T-helper 17 cell (primary cell): ENCODE measurements at regions not wholly inside any gene's neighbourhood (a gene's known extent, or its start where the extent isn't known, plus 50 kb on each side); places are given as distances from the start of the nearest gene placed in this dataset.

Experiments
- ATAC-seq: fragments of 150-1000 bp; cut with Tn5 transposase; 2 replicates; pipeline ENCODE4 v1.10.0; 2021; ENCODE audit warnings: mild to moderate bottlenecking, moderate library complexity
- DNase-seq, 3 donors: peaks; one replicate each; pipeline versions ENCODE4 v3.0.0 to v3.0.0-alpha.2; 2020 to 2021
- H3K9me3 ChIP-seq: one replicate; pipeline ENCODE4 v1.7.0; 2013; ENCODE audit warnings: low read length, mild to moderate bottlenecking; ENCODE audit not compliant: control insufficient read depth, poor library complexity, severe bottlenecking
- H3K27ac Mint-ChIP-seq: one replicate; pipeline ENCODE4 v1.8.0; 2022; ENCODE audit warnings: mild to moderate bottlenecking, moderate library complexity, mixed read lengths
- H3K27me3 Mint-ChIP-seq: one replicate; pipeline ENCODE4 v1.8.0; 2022; ENCODE audit warnings: mixed read lengths
- H3K36me3 Mint-ChIP-seq: one replicate; pipeline ENCODE4 v1.8.0; 2022; ENCODE audit warnings: low read depth, mixed read lengths
- H3K4me1 Mint-ChIP-seq: one replicate; pipeline ENCODE4 v1.8.0; 2022; ENCODE audit warnings: mild to moderate bottlenecking, mixed read lengths
- H3K4me3 Mint-ChIP-seq: one replicate; pipeline ENCODE4 v1.8.0; 2022; ENCODE audit warnings: mild to moderate bottlenecking, moderate library complexity, mixed read lengths

- no peaks in the 10 kb centered on the region for H3K4me1 Mint-ChIP-seq
- no peak overlapping the region for H3K4me3 Mint-ChIP-seq
- H3K27ac Mint-ChIP-seq = no peak overlapping the region
- no peak for ATAC-seq
- H3K36me3 Mint-ChIP-seq = no peaks in the 10 kb centered on the region
- H3K27me3 Mint-ChIP-seq = no peaks in the 10 kb centered on the region
- peaks cover 2% of the 10 kb centered on the region for H3K9me3 ChIP-seq
- no peak for DNase-seq
Measured at GRCh38 chr12:39062266-39062996, 157.0 kb upstream of the CPNE8 start.

DNA sequence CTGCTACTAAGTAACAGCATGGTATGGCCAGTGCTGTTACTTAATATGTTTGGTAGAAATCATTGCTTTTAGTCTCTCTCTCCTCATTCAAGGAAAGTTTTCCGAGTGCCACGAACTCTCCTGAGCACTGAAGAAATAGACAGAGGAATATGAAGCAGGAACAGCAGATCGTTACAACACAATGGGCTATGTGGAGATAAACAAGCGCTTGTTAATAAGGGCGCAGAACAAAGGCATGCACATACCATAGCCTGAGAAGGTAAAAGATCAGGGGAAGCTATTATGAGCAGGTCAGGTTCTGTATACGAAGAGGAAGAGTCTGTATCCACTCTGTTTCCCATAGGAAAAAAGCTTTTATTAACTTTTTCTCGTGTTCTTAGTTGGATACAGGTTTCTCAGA is 156.2 kb upstream of the CPNE8 start:
- ATAC-seq (no peak), DNase-seq (no peak)
- H3K27me3 Mint-ChIP-seq = no peaks in the 10 kb centered on the region
- no peak overlapping the region for H3K27ac Mint-ChIP-seq
- no peaks in the 10 kb centered on the region for H3K36me3 Mint-ChIP-seq
- no peak overlapping the region for H3K4me3 Mint-ChIP-seq
- no peaks in the 10 kb centered on the region for H3K9me3 ChIP-seq
- no peaks in the 10 kb centered on the region for H3K4me1 Mint-ChIP-seq

DNA sequence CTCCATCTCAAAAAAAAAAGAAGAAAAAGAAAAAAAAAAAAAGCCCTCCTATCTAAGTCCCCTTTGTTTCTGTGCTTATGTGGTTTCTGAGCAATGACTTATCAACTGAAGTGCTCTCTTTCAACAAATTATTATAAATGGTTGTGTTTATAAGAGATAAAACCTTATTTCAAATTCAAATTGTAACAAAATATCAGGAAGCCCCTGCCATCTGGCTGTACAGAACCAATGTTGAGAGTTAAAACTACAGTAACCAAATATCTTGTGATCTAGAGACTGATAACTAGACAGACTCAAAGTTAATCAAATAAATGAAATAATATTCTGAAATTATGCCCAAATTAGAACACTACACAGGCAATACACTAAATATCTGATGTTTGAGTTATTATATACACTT is 143.0 kb upstream of the CPNE8 start:
- Mint-ChIP-seq H3K4me3 (no peak overlapping the region), H3K36me3 (peaks cover 2% of the 10 kb centered on the region), H3K27ac (no peak overlapping the region), H3K4me1 (no peaks in the 10 kb centered on the region), H3K27me3 (no peaks in the 10 kb centered on the region)
- ATAC-seq = no peak
- no peaks in the 10 kb centered on the region for H3K9me3 ChIP-seq
- DNase-seq = no peak

- DNase-seq (no peak), ATAC-seq (no peak)
- no peak overlapping the region for H3K27ac Mint-ChIP-seq
- H3K36me3 Mint-ChIP-seq = peaks cover 2% of the 10 kb centered on the region
- H3K4me1 Mint-ChIP-seq = no peaks in the 10 kb centered on the region
- H3K9me3 ChIP-seq = no peaks in the 10 kb centered on the region
- H3K4me3 Mint-ChIP-seq = no peak overlapping the region
- H3K27me3 Mint-ChIP-seq = no peaks in the 10 kb centered on the region
Measured at GRCh38 chr12:39047539-39048262, 142.3 kb upstream of the CPNE8 start.

GRCh38 chr12:39044754-39045153 is 139.4 kb upstream of the CPNE8 start:
- H3K9me3 ChIP-seq = no peaks in the 10 kb centered on the region
- peaks cover 2% of the 10 kb centered on the region for H3K36me3 Mint-ChIP-seq
- no peaks in the 10 kb centered on the region for H3K27me3 Mint-ChIP-seq
- H3K4me1 Mint-ChIP-seq = no peaks in the 10 kb centered on the region
- H3K27ac Mint-ChIP-seq = no peak overlapping the region
- ATAC-seq (no peak), DNase-seq (no peak)
- H3K4me3 Mint-ChIP-seq = no peak overlapping the region

DNA sequence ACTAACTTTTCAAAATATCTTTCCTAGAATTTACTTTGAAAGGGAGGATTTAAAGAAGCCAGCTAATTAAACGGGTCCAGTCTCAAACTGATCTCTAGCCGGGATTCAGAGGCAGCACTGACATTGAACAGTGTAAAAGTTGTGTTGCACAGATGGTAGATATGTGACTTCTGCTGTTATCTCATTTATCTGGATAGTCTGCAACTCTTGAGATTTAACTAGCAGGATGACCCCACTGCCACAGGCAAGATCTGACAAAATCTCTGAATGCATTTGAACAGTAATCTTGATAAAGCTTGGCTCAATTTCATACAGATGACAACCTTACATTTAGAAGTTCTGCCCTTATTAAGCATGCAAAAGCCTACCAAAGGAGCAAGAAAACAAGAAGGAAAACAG is 138.0 kb upstream of the CPNE8 start:
- no peak overlapping the region for H3K27ac Mint-ChIP-seq
- ATAC-seq = no peak
- no peak for DNase-seq
- peaks cover 2% of the 10 kb centered on the region for H3K36me3 Mint-ChIP-seq
- no peak overlapping the region for H3K4me3 Mint-ChIP-seq
- H3K9me3 ChIP-seq = no peaks in the 10 kb centered on the region
- H3K27me3 Mint-ChIP-seq = no peaks in the 10 kb centered on the region
- no peaks in the 10 kb centered on the region for H3K4me1 Mint-ChIP-seq

- DNase-seq (no peak), ATAC-seq (no peak)
- Mint-ChIP-seq H3K27me3 (no peaks in the 10 kb centered on the region), H3K27ac (no peak overlapping the region), H3K4me3 (no peak overlapping the region), H3K36me3 (peaks cover 2% of the 10 kb centered on the region), H3K4me1 (no peaks in the 10 kb centered on the region)
- no peaks in the 10 kb centered on the region for H3K9me3 ChIP-seq
Measured at GRCh38 chr12:39040275-39040674, 134.9 kb upstream of the CPNE8 start.

DNA sequence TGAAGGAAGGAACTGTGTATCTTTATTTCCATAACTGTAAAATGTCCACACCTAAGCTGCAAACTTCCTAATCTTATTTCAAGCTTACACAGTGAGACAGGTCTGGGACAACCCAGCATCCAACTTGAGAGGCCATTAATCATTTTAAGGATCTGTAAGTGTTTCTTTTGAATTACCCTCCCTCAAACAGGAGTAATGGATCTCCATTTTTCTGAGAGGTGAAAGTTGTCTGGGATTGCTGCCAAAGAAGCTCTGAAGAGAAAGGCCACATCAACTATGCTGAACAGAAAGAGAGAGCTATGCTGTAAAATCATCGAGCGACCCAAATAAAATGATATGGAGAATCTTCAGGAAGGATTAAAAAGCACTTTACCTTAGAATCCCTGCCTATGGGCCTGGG is 131.7 kb upstream of the CPNE8 start:
- no peaks in the 10 kb centered on the region for H3K9me3 ChIP-seq
- H3K4me3 Mint-ChIP-seq = no peak overlapping the region
- ATAC-seq = no peak
- H3K4me1 Mint-ChIP-seq = no peaks in the 10 kb centered on the region
- DNase-seq = no peak
- no peak overlapping the region for H3K27ac Mint-ChIP-seq
- no peaks in the 10 kb centered on the region for H3K27me3 Mint-ChIP-seq
- no peaks in the 10 kb centered on the region for H3K36me3 Mint-ChIP-seq

DNA sequence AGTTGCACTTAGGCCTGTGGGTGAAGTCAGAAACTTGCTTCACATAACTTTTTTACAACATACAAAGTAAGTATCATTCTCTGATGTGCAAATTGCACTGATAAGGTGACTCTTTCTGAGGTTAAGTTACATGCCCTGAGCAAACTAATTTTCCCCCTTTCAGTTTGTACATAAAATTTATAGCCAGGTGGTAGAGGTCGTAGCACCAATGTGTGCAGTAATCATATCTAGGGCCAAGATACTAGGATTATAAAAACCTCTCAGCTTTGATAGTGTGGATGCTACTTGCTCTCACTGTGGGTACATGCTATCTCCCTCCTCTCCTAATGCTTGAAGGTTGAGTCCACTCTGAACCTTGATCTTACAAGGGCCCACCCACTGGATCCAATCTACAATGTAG is 130.7 kb upstream of the CPNE8 start:
- Mint-ChIP-seq H3K4me3 (no peak overlapping the region), H3K36me3 (no peaks in the 10 kb centered on the region), H3K27me3 (no peaks in the 10 kb centered on the region), H3K27ac (no peak overlapping the region), H3K4me1 (no peaks in the 10 kb centered on the region)
- no peak for ATAC-seq
- no peaks in the 10 kb centered on the region for H3K9me3 ChIP-seq
- no peak for DNase-seq

- H3K27me3 Mint-ChIP-seq = no peaks in the 10 kb centered on the region
- ATAC-seq = no peak
- no peak for DNase-seq
- no peaks in the 10 kb centered on the region for H3K9me3 ChIP-seq
- no peak overlapping the region for H3K4me3 Mint-ChIP-seq
- H3K4me1 Mint-ChIP-seq = no peaks in the 10 kb centered on the region
- H3K27ac Mint-ChIP-seq = no peak overlapping the region
- H3K36me3 Mint-ChIP-seq = no peaks in the 10 kb centered on the region
Measured at GRCh38 chr12:39033782-39034181, 128.4 kb upstream of the CPNE8 start.

GRCh38 chr12:39032448-39032847 is 127.1 kb upstream of the CPNE8 start:
- ATAC-seq (no peak), DNase-seq (no peak)
- Mint-ChIP-seq H3K4me3 (no peak overlapping the region), H3K4me1 (no peaks in the 10 kb centered on the region), H3K27me3 (no peaks in the 10 kb centered on the region), H3K36me3 (no peaks in the 10 kb centered on the region), H3K27ac (no peak overlapping the region)
- no peaks in the 10 kb centered on the region for H3K9me3 ChIP-seq

DNA sequence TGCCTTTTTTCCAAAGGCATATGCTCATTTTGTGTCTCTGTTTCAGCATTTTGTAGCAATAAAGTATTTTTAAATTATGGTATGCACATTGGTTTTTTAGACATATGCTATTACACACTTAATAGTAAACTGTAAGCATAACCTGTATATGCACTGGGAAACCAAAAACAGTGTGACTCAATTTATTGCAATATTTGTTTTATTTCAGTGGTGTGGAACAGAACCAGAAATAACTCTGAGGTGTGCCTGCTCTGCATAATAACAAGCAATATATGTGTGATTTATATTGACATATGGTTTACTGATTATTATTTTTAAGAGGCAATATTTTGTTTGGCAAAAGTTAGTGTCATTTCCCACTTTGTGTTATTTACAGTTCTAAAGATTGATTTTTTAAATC is 126.6 kb upstream of the CPNE8 start:
- no peaks in the 10 kb centered on the region for H3K9me3 ChIP-seq
- no peak for DNase-seq
- no peaks in the 10 kb centered on the region for H3K36me3 Mint-ChIP-seq
- no peak overlapping the region for H3K27ac Mint-ChIP-seq
- no peaks in the 10 kb centered on the region for H3K27me3 Mint-ChIP-seq
- no peak for ATAC-seq
- no peak overlapping the region for H3K4me3 Mint-ChIP-seq
- H3K4me1 Mint-ChIP-seq = no peaks in the 10 kb centered on the region

- ATAC-seq = no peak
- H3K4me3 Mint-ChIP-seq = no peak overlapping the region
- H3K9me3 ChIP-seq = no peaks in the 10 kb centered on the region
- H3K27me3 Mint-ChIP-seq = no peaks in the 10 kb centered on the region
- no peaks in the 10 kb centered on the region for H3K36me3 Mint-ChIP-seq
- DNase-seq = no peak
- no peak overlapping the region for H3K27ac Mint-ChIP-seq
- no peaks in the 10 kb centered on the region for H3K4me1 Mint-ChIP-seq
Measured at GRCh38 chr12:39028382-39028781, 123.0 kb upstream of the CPNE8 start.

DNA sequence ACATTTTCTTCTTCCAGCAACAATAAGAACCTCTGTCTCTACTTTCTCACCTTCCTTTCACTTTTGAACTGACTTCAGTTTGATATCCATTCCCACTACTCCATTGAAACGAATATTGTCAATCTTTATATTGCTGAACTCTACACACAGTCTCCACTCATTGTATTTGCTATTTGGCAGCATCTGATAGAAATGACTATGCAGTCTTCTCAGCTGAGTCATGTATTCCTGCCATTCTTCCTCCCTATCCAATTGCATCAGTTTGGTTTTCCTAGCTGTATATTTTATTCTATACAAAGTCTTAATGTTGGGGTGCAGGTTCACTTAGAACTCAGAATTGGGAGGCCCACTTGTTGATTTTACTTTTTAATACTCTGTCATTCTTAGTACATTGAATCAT is 107.5 kb upstream of the CPNE8 start:
- no peaks in the 10 kb centered on the region for H3K4me1 Mint-ChIP-seq
- ATAC-seq (no peak), DNase-seq (no peak)
- H3K36me3 Mint-ChIP-seq = no peaks in the 10 kb centered on the region
- H3K27ac Mint-ChIP-seq = no peak overlapping the region
- H3K9me3 ChIP-seq = no peaks in the 10 kb centered on the region
- H3K27me3 Mint-ChIP-seq = no peaks in the 10 kb centered on the region
- no peak overlapping the region for H3K4me3 Mint-ChIP-seq
